HepG2 (cell line): ENCODE measurements at regions not wholly inside any gene's neighbourhood (a gene's known extent, or its start where the extent isn't known, plus 50 kb on each side); places are given as distances from the start of the nearest gene placed in this dataset.

Experiments used
- ATAC-seq: fragments of 200-7000 bp; cut with Tn5 transposase; 3 replicates; pipeline ENCODE4 v1.9.1; 2020; ENCODE audit warnings: mild to moderate bottlenecking, moderate library complexity
- BruUV-seq: library from RNA; stranded (reverse); fragments of 400-500 nt; replicated peaks from 2 replicates; lab custom pipeline; 2021; lab: Mats Ljungman, UMichigan
- CTCF ChIA-PET: fragments of 300-600 bp; formaldehyde crosslinking; extraction: SDS; loops from one replicate; lab custom pipeline; 2021; ENCODE audit warnings: low total read pairs, inconsistent platforms, low intra/inter-chr PET ratio; lab: Yijun Ruan, JAX
- POLR2A ChIA-PET: fragments of 350-600 bp; sonication (Branson Sonifier 250); formaldehyde crosslinking; loops from one replicate; lab custom pipeline; 2020; ENCODE audit warnings: antibody characterized with exemption, inconsistent platforms; lab: Yijun Ruan, JAX
- DNase-seq: peaks from one replicate; pipeline ENCODE4 v3.0.0-alpha.2; 2015; ENCODE audit warnings: low spot score
- FAIRE-seq: peaks from 3 replicates; lab custom pipeline; 2011; peaks lifted over from hg19 to GRCh38; lab: Jason Lieb, UNC
- H2AFZ ChIP-seq: one replicate; pipeline ENCODE4 v1.6.1; 2011; ENCODE audit warnings: low read length, inconsistent platforms
- H3K27ac ChIP-seq: fragments of 300-600 bp; 3 replicates; pipeline ENCODE4 v1.8.0; 2011; ENCODE audit warnings: mixed run types, mild to moderate bottlenecking, mixed read lengths, low read length, inconsistent platforms; ENCODE audit not compliant: insufficient read depth; ENCODE audit errors: extremely low read length
- H3K27me3 ChIP-seq, 2 experiments: fragments of 200-600 bp in 1 of 2; 2 replicates in 1 of 2; 3 replicates in 1 of 2; pipeline versions ENCODE4 v1.6.0 to v1.8.0; 2011; ENCODE audit warnings: low read length in 2 of 2, mild to moderate bottlenecking in 2 of 2, moderate library complexity in 2 of 2, inconsistent platforms in 1 of 2; ENCODE audit not compliant: insufficient read depth in 2 of 2, control insufficient read depth in 1 of 2
- H3K36me3 ChIP-seq, 2 experiments: fragments of 200-600 bp in 1 of 2; replicated peaks in 1 of 2; 2 replicates in 1 of 2; 3 replicates in 1 of 2; pipeline versions ENCODE4 v1.5.1 to v1.8.0; 2011; ENCODE audit warnings: low read length in 2 of 2, inconsistent platforms in 1 of 2; ENCODE audit not compliant: insufficient read depth in 2 of 2, control insufficient read depth in 1 of 2
- H3K4me1 ChIP-seq: 2 replicates; pipeline ENCODE4 v1.5.1; 2012; ENCODE audit warnings: low read length, inconsistent platforms; ENCODE audit not compliant: insufficient read depth
- H3K4me2 ChIP-seq: 2 replicates; pipeline ENCODE4 v1.6.0; 2011; ENCODE audit warnings: low read depth, low read length, inconsistent platforms
- H3K4me3 ChIP-seq, 3 experiments: fragments of 200-600 bp in 1 of 3; sonication (generic), shearing (Covaris generic) in 1 of 3; replicated peaks in 1 of 3; 2 replicates each; pipeline ENCODE4 v1.5.1; 2011 to 2016; ENCODE audit warnings: low read length in 3 of 3, inconsistent platforms in 2 of 3, low read depth in 2 of 3, mild to moderate bottlenecking in 2 of 3, control low read depth in 1 of 3, mixed read lengths in 1 of 3; ENCODE audit not compliant: insufficient read depth in 1 of 3
- H3K79me2 ChIP-seq: one replicate; pipeline ENCODE4 v1.6.1; 2011; ENCODE audit warnings: low read length, inconsistent platforms; ENCODE audit not compliant: insufficient read depth
- H3K9ac ChIP-seq: 2 replicates; pipeline ENCODE4 v1.6.0; 2011; ENCODE audit warnings: mild to moderate bottlenecking, low read depth, low read length, inconsistent platforms; ENCODE audit not compliant: insufficient read depth
- H3K9me3 ChIP-seq: 2 replicates; pipeline ENCODE4 v1.5.1; 2012; ENCODE audit warnings: mild to moderate bottlenecking, low read length
- H4K20me1 ChIP-seq: 2 replicates; pipeline ENCODE4 v1.6.0; 2011; ENCODE audit warnings: inconsistent platforms, mild to moderate bottlenecking, low read length, moderate library complexity; ENCODE audit not compliant: insufficient read depth
- CEBPZ ChIP-seq: IDR thresholded peaks from 2 replicates; pipeline ENCODE4 v1.6.1; 2012; ENCODE audit warnings: low read length, improper control_type of control experiment
- EED ChIP-seq: sonication (generic); formaldehyde crosslinking; IDR thresholded peaks from 2 replicates; pipeline ENCODE4 v1.5.0; 2020; ENCODE audit warnings: mild to moderate bottlenecking, missing genetic modification reagents
- FIP1L1 ChIP-seq: fragments of 200-400 bp; formaldehyde crosslinking; IDR thresholded peaks from 2 replicates; pipeline ENCODE4 v1.6.1; 2018; ENCODE audit warnings: low read depth, mild to moderate bottlenecking, low read length, moderate library complexity, borderline replicate concordance; ENCODE audit not compliant: insufficient read depth
- GATA4 ChIP-seq: sonication (generic); IDR thresholded peaks from 2 replicates; pipeline ENCODE4 v1.6.1; 2016; ENCODE audit warnings: antibody characterized with exemption, low read depth, borderline replicate concordance
- JUND ChIP-seq: sonication (generic); formaldehyde crosslinking; IDR thresholded peaks from 2 replicates; pipeline ENCODE4 v1.8.0; 2022; ENCODE audit warnings: mild to moderate bottlenecking, missing genetic modification reagents
- NFE2L1 ChIP-seq: sonication (generic); formaldehyde crosslinking; IDR thresholded peaks from 2 replicates; pipeline ENCODE4 v1.4.0; 2020; ENCODE audit warnings: missing genetic modification reagents, mild to moderate bottlenecking, borderline replicate concordance
- PRDM15 ChIP-seq: sonication (generic); formaldehyde crosslinking; IDR thresholded peaks from 2 replicates; pipeline ENCODE4 v1.4.0; 2020; ENCODE audit warnings: missing genetic modification reagents
- ZNF629 ChIP-seq: sonication (generic); formaldehyde crosslinking; conservative IDR thresholded peaks from 2 replicates; pipeline ENCODE4 v1.5.0; 2020; ENCODE audit warnings: missing genetic modification reagents
- WGBS: methylation state at CpG from one replicate; pipeline ENCODE4 v1.1.6; 2017; ENCODE audit warnings: low lambda C conversion rate; 5-methylcytosine and 5-hydroxymethylcytosine counted together
- in situ Hi-C: cut with HindIII; loops from 2 replicates; pipeline ENCODE4 v1.10.0; 2017; ENCODE audit warnings: low pct_unique_long_range_greater_than_20kb; ENCODE audit not compliant: extremely low pct_ligation_motif_present
- intact Hi-C: fragments of 100-400 bp; cut with micrococcal nuclease; formaldehyde crosslinking; loops from one replicate; pipeline ENCODE4 v1.10.0; 2022; ENCODE audit not compliant: unreplicated experiment
- TF ChIP-seq, protein P1 (sequence below): sonication (generic); formaldehyde crosslinking; IDR thresholded peaks from 2 replicates; pipeline ENCODE4 v1.5.0; 2020; ENCODE audit warnings: missing genetic modification reagents
- TF ChIP-seq, protein P2 (sequence below): sonication (generic); formaldehyde crosslinking; IDR thresholded peaks from 2 replicates; pipeline ENCODE4 v1.5.1; 2020; ENCODE audit warnings: missing genetic modification reagents, mild to moderate bottlenecking, borderline replicate concordance
- TF ChIP-seq, protein P3 (sequence below): sonication (generic); formaldehyde crosslinking; IDR thresholded peaks from 2 replicates; pipeline ENCODE4 v1.4.0; 2020; ENCODE audit warnings: missing genetic modification reagents, mild to moderate bottlenecking, borderline replicate concordance

DNA sequence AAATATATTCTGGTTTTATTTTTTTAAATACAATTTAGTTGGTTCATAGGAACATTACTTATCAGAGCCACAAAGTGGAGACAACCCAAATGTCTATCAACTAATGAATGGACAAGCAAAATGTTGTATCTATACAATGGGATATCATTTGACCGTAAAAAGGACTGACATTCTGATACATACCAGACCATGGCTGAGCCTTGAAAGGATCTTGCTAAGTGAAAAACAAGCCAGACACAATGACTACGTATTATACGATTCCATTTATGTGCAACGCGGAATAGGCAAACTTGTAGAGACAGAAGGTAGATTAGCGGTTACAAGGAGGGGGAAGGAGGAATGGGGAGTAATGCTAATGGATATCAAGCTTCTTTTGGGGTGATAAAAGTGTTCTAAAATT lies 621.6 kb downstream of the BNC2 start:
- no peak overlapping the region for H3K4me2 ChIP-seq
- H3K27ac ChIP-seq = no peak overlapping the region
- no peaks in the 10 kb centered on the region for H3K27me3 ChIP-seq
- no peak overlapping the region for H3K9ac ChIP-seq
- no peaks in the 10 kb centered on the region for H3K79me2 ChIP-seq
- DNase-seq (no peak), ATAC-seq (no peak), FAIRE-seq (no peak)
- no peaks in the 10 kb centered on the region for H3K36me3 ChIP-seq
- WGBS = 91% methylated on average over 6 of the region's 6 CpGs
- POLR2A ChIA-PET = no interaction called here
- H3K4me1 ChIP-seq = no peaks in the 10 kb centered on the region
- no peak overlapping the region for H3K4me3 ChIP-seq
- CTCF ChIA-PET = no interaction called here
- intact Hi-C loops (no loop called here), in situ Hi-C loops (no loop called here)
- no peaks in the 10 kb centered on the region for H4K20me1 ChIP-seq
- H3K9me3 ChIP-seq = no peaks in the 10 kb centered on the region
- BruUV-seq = no TSS peak
- H2AFZ ChIP-seq = no peak overlapping the region
- TF ChIP-seq ZNF629 (CRISPR knock-in tag) (no peak), NFE2L1 (CRISPR knock-in tag) (no peak), FIP1L1 (no peak), PRDM15 (CRISPR knock-in tag) (no peak), JUND (no peak), EED (CRISPR knock-in tag) (no peak), CEBPZ (no peak), GATA4 (no peak)
- TF ChIP-seq, protein P1, sequence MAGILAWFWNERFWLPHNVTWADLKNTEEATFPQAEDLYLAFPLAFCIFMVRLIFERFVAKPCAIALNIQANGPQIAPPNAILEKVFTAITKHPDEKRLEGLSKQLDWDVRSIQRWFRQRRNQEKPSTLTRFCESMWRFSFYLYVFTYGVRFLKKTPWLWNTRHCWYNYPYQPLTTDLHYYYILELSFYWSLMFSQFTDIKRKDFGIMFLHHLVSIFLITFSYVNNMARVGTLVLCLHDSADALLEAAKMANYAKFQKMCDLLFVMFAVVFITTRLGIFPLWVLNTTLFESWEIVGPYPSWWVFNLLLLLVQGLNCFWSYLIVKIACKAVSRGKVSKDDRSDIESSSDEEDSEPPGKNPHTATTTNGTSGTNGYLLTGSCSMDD (CRISPR knock-in tag) = no peak
- TF ChIP-seq, protein P2, sequence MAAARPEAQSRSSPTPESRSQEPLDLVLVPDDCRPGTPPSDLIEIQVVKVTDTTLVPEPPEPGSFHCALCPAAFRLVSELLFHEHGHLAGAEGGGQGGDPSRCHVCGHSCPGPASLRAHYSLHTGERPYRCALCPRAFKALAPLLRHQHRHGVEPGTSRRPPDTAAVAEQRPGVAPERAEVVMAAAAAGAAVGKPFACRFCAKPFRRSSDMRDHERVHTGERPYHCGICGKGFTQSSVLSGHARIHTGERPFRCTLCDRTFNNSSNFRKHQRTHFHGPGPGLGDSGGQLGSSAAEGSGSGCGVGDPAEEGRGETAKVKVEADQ (CRISPR knock-in tag) = no peak
- TF ChIP-seq, protein P3, sequence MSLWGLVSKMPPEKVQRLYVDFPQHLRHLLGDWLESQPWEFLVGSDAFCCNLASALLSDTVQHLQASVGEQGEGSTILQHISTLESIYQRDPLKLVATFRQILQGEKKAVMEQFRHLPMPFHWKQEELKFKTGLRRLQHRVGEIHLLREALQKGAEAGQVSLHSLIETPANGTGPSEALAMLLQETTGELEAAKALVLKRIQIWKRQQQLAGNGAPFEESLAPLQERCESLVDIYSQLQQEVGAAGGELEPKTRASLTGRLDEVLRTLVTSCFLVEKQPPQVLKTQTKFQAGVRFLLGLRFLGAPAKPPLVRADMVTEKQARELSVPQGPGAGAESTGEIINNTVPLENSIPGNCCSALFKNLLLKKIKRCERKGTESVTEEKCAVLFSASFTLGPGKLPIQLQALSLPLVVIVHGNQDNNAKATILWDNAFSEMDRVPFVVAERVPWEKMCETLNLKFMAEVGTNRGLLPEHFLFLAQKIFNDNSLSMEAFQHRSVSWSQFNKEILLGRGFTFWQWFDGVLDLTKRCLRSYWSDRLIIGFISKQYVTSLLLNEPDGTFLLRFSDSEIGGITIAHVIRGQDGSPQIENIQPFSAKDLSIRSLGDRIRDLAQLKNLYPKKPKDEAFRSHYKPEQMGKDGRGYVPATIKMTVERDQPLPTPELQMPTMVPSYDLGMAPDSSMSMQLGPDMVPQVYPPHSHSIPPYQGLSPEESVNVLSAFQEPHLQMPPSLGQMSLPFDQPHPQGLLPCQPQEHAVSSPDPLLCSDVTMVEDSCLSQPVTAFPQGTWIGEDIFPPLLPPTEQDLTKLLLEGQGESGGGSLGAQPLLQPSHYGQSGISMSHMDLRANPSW (CRISPR knock-in tag) = no peak
